ENCODE measurements at regions not wholly inside any gene's neighbourhood (a gene's known extent, or its start where the extent isn't known, plus 50 kb on each side); places are given as distances from the start of the nearest gene placed in this dataset.
"Not testable (repeated sequence)": the region's sequence is repeated elsewhere in the genome, so short reads cannot be mapped to it uniquely, and the experiment has no call there.

DNA sequence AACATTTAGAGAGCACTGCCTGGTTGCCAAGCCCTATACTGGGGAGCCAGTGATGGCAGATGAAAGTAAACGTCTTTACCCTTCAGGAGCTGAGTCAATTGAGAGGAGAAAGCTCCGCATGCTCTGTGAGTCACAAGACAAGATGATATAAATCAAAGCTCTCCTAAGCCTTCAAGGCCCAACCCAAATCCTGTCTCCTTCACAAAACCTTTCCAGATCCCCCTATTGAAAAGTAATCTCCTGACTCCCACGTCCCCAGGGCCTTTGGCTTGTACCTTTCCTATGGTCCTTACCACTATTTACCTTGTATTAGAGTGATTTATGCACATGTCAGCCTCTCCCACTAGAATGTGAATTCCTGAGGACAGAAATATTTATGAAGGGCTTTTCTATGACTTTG, 230.1 kb upstream of the TENM4 start:
- no peak for FAIRE-seq

DNA sequence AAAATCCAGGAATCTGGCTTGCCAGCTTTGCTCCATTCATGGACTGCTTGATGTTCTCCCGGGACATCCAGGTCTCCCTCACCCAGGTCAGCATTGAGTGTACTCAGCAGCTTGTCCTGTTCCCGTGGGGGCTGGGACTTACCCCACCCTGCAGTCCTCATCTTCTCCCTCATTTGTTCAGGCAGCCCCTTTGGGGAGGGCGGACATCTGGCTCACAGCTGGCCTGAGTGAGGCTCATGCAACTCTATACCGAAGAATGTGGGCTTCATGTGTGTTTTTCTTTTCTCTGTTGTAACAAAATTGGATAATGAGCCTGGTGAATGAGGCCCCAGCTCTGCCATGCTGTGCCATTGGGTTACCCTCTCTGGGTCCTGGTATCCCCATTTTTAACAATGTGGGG, 227.7 kb upstream of the TENM4 start:
- FAIRE-seq = peak; percentile 45

GRCh38 chr11:79667380-79667779, 226.6 kb upstream of the TENM4 start:
- no peak for FAIRE-seq

- no peak for FAIRE-seq
These were observed 222.2 kb upstream of the TENM4 start for GRCh38 chr11:79663017-79663416.

DNA sequence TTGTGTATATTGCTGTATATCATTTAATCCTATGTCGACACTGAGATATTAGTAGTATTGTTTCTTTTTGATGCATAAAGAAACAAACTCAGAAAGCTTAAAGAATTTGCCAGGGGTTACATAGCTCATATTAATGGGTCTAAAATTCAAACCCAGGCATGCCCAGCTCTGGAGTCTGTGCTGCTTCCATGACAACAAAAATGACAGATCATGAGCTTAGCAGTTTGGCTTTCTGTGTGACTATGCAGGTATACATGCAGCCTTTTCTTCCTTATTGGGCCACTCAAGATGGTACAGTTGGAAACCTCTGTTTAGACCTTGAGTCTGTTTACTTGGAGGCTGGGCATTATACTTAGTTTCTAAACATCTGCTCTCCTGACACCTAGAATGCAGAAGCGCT, 220.5 kb upstream of the TENM4 start:
- FAIRE-seq = no peak

- FAIRE-seq = no peak
These were observed 208.1 kb upstream of the TENM4 start for GRCh38 chr11:79648766-79649520.

GRCh38 chr11:79637219-79637618, 196.4 kb upstream of the TENM4 start:
- FAIRE-seq = no peak

DNA sequence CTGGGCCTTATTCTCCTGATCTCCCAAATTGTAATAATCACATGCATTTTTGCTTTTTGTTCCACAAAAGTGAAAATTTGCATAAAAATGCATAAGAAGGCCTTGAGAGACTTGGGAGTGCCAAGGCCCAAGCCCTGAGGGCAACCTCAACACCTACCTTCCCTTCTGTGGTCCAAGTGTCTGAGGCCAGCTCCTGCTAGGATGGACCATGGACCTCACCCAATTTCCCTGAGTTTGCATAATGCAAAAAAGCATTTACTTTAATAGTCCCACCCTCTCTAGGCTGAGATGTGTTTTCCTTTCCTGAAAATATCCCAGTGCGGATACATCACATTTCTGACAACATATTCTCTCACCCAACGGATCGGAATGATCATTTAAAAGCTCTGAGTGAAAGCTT, 194.1 kb upstream of the TENM4 start:
- no peak for FAIRE-seq

DNA sequence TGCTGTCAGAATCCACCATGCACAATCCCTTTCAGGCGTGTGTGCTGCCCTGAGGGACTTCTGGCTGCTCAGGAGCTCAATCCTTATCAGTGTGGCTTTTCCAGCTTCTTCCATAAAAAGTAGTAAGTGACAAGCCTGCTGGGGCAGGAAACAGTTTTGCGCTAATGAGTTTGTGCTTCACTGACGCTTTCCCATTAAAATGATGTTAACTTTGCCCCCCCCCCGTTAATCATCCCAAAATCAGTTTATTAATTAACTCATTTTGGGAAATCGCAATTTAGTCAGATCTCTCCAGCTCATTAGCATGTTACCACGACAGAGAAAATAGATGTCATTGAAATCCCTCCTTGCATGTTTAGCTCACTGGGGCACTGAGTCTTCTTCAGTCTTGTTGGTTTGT, 186.5 kb upstream of the TENM4 start:
- no peak for FAIRE-seq

- no peak for FAIRE-seq
These were observed 185.6 kb upstream of the TENM4 start for GRCh38 chr11:79626135-79627075.

- no peak for FAIRE-seq
These were observed 182.5 kb upstream of the TENM4 start for GRCh38 chr11:79623375-79623774.

DNA sequence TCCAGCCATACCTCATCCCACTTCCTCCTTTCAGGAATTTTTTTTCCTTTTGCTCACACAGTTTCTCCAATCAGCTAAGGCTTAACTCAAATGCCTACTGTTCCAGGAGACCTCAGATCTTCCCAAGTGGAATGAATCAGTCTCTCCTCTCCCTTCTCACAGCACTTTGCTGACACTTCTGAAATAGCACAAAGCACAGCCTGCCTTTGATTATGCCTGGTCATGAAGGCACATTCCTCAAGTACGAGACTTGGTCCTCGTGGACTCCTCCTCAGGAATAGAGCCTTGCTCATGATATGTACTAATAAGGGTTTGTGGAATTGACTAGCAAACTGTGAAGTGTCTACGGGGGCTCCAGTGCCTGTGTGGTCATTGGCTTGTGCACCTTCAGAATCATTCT, 176.7 kb upstream of the TENM4 start:
- FAIRE-seq = no peak

GRCh38 chr11:79616392-79616851, 175.6 kb upstream of the TENM4 start:
- FAIRE-seq = no peak

GRCh38 chr11:79615425-79615824, 174.6 kb upstream of the TENM4 start:
- no peak for FAIRE-seq

GRCh38 chr11:79610678-79611077, 169.8 kb upstream of the TENM4 start:
- no peak for FAIRE-seq

DNA sequence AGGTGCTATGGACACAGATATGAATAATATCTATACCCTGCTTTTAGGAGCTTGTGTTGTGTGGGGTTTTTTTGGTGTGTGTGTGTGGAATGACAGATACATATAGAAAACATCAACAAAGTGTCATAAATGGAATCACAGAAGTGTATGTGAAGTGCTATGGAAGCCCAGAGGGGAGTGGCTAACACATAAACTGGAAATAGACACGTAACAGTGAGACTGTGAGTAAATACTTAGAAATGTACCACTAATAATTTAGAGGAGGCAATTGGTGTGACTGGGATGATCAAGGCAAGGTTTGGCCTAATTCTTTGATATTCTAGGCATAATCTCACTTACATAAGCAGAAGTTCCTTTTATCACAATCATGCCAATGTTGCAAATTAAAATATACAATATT, 169.3 kb upstream of the TENM4 start:
- FAIRE-seq = no peak

DNA sequence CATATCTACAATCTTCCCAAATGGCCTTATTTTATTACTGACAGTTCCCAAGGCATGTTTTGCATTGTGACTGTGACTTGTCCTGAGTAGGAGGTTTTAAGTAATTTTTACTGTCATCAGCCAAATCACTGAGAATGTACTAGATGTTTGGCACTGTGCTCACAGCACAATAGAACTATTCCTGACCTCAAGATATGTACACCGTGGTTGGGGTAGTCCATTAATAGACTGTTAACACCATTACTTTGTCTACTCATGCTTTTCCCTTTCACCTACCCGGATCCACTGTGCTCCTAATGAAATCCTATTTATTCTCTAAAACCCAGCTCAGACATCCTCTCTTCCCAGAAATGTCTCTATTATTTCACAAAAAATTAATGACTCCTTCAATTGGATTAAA, 168.7 kb upstream of the TENM4 start:
- FAIRE-seq = no peak

GRCh38 chr11:79606461-79606860, 165.6 kb upstream of the TENM4 start:
- not testable (repeated sequence) for FAIRE-seq

GRCh38 chr11:79600711-79601110, 159.9 kb upstream of the TENM4 start:
- FAIRE-seq = no peak

DNA sequence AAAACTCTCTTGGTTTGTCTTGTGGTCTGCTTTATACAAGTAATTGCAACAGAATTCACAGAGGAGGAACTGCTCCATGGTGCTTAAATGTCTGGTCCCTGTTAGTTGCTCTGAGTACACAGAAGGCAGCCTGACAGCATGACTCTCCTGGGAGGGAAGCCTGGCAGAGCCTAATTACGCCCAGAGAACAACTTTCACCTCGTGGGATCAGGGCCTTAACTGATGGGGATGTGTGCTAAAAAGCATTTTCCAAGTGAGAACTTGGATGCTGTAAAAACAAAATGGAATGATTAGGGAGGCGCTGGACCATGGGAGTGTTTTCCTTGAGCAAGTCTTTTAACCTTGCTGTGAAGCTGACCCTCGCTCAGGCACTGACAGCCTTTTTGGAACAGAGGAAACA, 154.0 kb upstream of the TENM4 start:
- FAIRE-seq = no peak

DNA sequence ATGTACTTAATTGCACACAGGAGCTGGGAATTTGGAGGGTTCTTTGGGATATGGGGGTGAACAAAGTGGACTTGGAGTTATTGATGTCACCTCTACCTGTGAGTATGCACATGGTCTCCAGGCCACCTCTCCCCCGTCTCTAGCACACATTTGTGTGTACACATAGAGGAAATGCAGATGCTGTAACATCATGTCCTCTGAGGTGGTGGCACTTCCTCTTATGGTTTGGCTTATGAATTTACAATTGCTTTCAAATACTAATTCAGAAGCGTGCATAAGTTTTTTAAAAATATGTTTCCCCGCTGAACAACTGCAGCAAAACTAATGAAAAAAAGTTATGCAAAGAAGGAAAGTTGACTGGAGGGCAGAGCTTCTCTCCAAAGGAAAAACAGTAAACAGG, 152.0 kb upstream of the TENM4 start:
- no peak for FAIRE-seq

GRCh38 chr11:79592406-79592805, 151.6 kb upstream of the TENM4 start:
- no peak for FAIRE-seq

DNA sequence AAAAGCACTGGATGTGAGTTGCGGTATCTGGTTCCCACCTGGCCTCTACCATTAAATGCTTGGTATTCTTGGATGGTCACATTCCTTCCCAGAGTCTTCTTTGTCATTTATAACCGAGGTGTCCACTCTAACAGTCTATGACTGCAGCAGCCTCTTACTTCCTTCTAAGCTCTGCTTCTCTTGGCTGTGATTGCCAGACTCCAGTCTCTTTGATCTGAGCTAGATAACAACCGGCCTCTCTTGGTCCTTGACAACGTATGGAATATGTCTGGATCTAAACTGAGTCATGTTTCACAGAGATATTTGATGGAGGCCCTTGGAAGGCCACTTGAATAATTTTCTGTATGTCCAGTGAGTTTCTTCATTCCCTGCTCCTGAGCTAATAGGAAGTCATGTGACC, 141.6 kb upstream of the TENM4 start:
- no peak for FAIRE-seq

DNA sequence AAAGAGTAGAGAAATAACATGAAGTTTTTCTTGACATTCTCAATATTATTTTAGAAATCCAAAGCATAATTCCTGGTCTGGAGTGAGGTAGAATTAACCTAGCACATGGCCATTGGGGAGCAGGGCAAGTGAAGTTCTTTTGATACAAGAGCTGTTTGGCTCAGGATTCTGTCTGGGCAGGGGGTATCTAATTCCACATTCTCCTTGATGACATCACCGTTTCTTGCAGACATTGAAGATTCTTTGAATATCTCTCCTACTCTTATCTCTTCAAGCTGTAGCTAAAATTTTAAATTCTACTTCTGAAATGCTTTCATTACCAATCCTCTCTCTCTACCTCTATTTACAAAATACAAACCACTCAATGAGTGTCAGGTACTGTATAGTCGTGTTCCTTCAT, 138.2 kb upstream of the TENM4 start:
- FAIRE-seq = no peak
